GM12864 (cell line): ENCODE measurements at regions not wholly inside any gene's neighbourhood (a gene's known extent, or its start where the extent isn't known, plus 50 kb on each side); places are given as distances from the start of the nearest gene placed in this dataset.

Source experiments
- DNase-seq: peaks from one replicate; pipeline ENCODE4 v3.0.0-alpha.2; 2011; ENCODE audit warnings: low read depth
- H3K4me3 ChIP-seq: 2 replicates; pipeline ENCODE4 v1.5.1; 2011; ENCODE audit warnings: mild to moderate bottlenecking, low read depth, low read length, control low read depth
- CTCF ChIP-seq: IDR thresholded peaks from 2 replicates; pipeline ENCODE4 v1.5.1; 2011; ENCODE audit warnings: low read depth, mild to moderate bottlenecking, moderate library complexity, low read length, control low read depth, inconsistent platforms; ENCODE audit errors: missing control alignments

- TF ChIP-seq CTCF = no peak
- H3K4me3 ChIP-seq = no peak overlapping the region
- no peak for DNase-seq
These were observed 164.8 kb downstream of the TFAP2C start for GRCh38 chr20:56793916-56794315.

GRCh38 chr20:56795492-56795891 lies 166.4 kb downstream of the TFAP2C start:
- no peak overlapping the region for H3K4me3 ChIP-seq
- DNase-seq = no peak

GRCh38 chr20:56796345-56796744 lies 167.2 kb downstream of the TFAP2C start:
- H3K4me3 ChIP-seq = no peak overlapping the region
- no peak for DNase-seq
- no peak for TF ChIP-seq CTCF

More at GRCh38 chr20:56795492-56795891, 166.4 kb downstream of the TFAP2C start:
- TF ChIP-seq CTCF = no peak

- no peak for TF ChIP-seq CTCF
- DNase-seq = no peak
- H3K4me3 ChIP-seq = no peak overlapping the region
These were observed 167.9 kb downstream of the TFAP2C start for GRCh38 chr20:56797023-56797422.

- no peak for DNase-seq
- H3K4me3 ChIP-seq = no peak overlapping the region
- no peak for TF ChIP-seq CTCF
These were observed 169.5 kb downstream of the TFAP2C start for GRCh38 chr20:56798634-56799033.

GRCh38 chr20:56799187-56799586 lies 170.1 kb downstream of the TFAP2C start:
- TF ChIP-seq CTCF = no peak

GRCh38 chr20:56800088-56800487 lies 171.0 kb downstream of the TFAP2C start:
- H3K4me3 ChIP-seq = no peak overlapping the region
- no peak for TF ChIP-seq CTCF
- DNase-seq = no peak

More at GRCh38 chr20:56799187-56799586, 170.1 kb downstream of the TFAP2C start:
- H3K4me3 ChIP-seq = no peak overlapping the region
- no peak for DNase-seq
